CD4-positive, alpha-beta T cell (primary cell): ENCODE measurements at regions not wholly inside any gene's neighbourhood (a gene's known extent, or its start where the extent isn't known, plus 50 kb on each side); places are given as distances from the start of the nearest gene placed in this dataset.

Experiments
- ATAC-seq: fragments of 200-7000 bp; cut with Tn5 transposase; one replicate; pipeline ENCODE4 v1.10.0; 2022; ENCODE audit warnings: mild to moderate bottlenecking; ENCODE audit not compliant: poor library complexity
- CTCF ChIA-PET: fragments of 350-600 bp; sonication (Branson Sonifier 250); formaldehyde crosslinking; loops from one replicate; lab custom pipeline; 2021; ENCODE audit warnings: antibody characterized with exemption, inconsistent platforms; lab: Charles Lee
- POLR2A ChIA-PET: fragments of 350-600 bp; sonication (Branson Sonifier 250); formaldehyde crosslinking; loops from one replicate; lab custom pipeline; 2021; ENCODE audit warnings: antibody characterized with exemption, inconsistent platforms; lab: Charles Lee
- DNase-seq, 14 experiments: peaks; one replicate each; pipeline ENCODE4 v3.0.0-alpha.2; 2013 to 2020; ENCODE audit warnings: mixed read lengths in 2 of 14
- H3K27ac ChIP-seq, 2 donors: one replicate each; pipeline versions ENCODE4 v1.5.1 to v1.7.0; 2013; ENCODE audit warnings: low read length in 2 of 2, low read depth in 1 of 2, mild to moderate bottlenecking in 1 of 2
- H3K27me3 ChIP-seq, 2 experiments: 1 replicate in 1 of 2; 2 replicates in 1 of 2; pipeline versions ENCODE4 v1.6.1 to v1.7.0; 2013; ENCODE audit warnings: low read length in 2 of 2, control low read depth in 1 of 2, mild to moderate bottlenecking in 1 of 2, moderate library complexity in 1 of 2; ENCODE audit not compliant: insufficient read depth in 2 of 2, control insufficient read depth in 1 of 2
- H3K36me3 ChIP-seq: one replicate; pipeline ENCODE4 v1.6.1; 2013; ENCODE audit warnings: low read length, control low read depth; ENCODE audit not compliant: insufficient read depth
- H3K4me1 ChIP-seq: one replicate; pipeline ENCODE4 v1.6.1; 2013; ENCODE audit warnings: low read length, control low read depth; ENCODE audit not compliant: insufficient read depth
- H3K4me3 ChIP-seq: one replicate; pipeline ENCODE4 v1.5.1; 2013; ENCODE audit warnings: mild to moderate bottlenecking, low read length, moderate library complexity
- H3K9me3 ChIP-seq, 2 experiments: 1 replicate in 1 of 2; 2 replicates in 1 of 2; pipeline versions ENCODE4 v1.6.1 to v1.7.0; 2013; ENCODE audit warnings: low read length in 2 of 2, mild to moderate bottlenecking in 2 of 2, control low read depth in 1 of 2, moderate library complexity in 1 of 2; ENCODE audit not compliant: control insufficient read depth in 1 of 2, insufficient read depth in 1 of 2
- H3K27ac Mint-ChIP-seq: one replicate; pipeline ENCODE4 v1.8.0; 2020; ENCODE audit warnings: mixed read lengths
- H3K27me3 Mint-ChIP-seq: one replicate; pipeline ENCODE4 v1.8.0; 2021; ENCODE audit warnings: mixed read lengths
- H3K36me3 Mint-ChIP-seq: one replicate; pipeline ENCODE4 v1.8.0; 2021; ENCODE audit warnings: low read depth, mixed read lengths
- H3K4me1 Mint-ChIP-seq: one replicate; pipeline ENCODE4 v1.8.0; 2021; ENCODE audit warnings: low read depth, mixed read lengths
- H3K4me3 Mint-ChIP-seq: one replicate; pipeline ENCODE4 v1.8.0; 2020; ENCODE audit warnings: mild to moderate bottlenecking, mixed read lengths
- H3K9me3 Mint-ChIP-seq: one replicate; pipeline ENCODE4 v1.8.0; 2020; ENCODE audit warnings: mixed read lengths
- CTCF ChIP-seq: fragments of 200-600 bp; IDR thresholded peaks from one replicate; pipeline ENCODE4 v1.8.0; 2022; ENCODE audit warnings: antibody characterized with exemption, mild to moderate bottlenecking
- intact Hi-C, 2 experiments: fragments of 100-400 bp; cut with DNase I in 1 of 2; cut with micrococcal nuclease in 1 of 2; formaldehyde crosslinking; loops; one replicate each; pipeline versions ENCODE4 v1.15.1 to v1.9.0; 2023 to 2025; cut with DNase I, micrococcal nuclease

GRCh38 chr15:96390986-96391385, 60.5 kb downstream of the NR2F2 start:
- Mint-ChIP-seq H3K36me3 (no peaks in the 10 kb centered on the region), H3K9me3 (peaks cover 7% of the 10 kb centered on the region), H3K4me1 (no peaks in the 10 kb centered on the region), H3K4me3 (no peak overlapping the region), H3K27me3 (peaks cover 28% of the 10 kb centered on the region), H3K27ac (no peak overlapping the region)
- intact Hi-C loops, result no loop called here
- no peaks in the 10 kb centered on the region for H3K4me1 ChIP-seq
- TF ChIP-seq CTCF, result no peak
- CTCF ChIA-PET, result no interaction called here
- peaks cover 3% of the 10 kb centered on the region in 2 experiments for H3K27me3 ChIP-seq
- H3K27ac ChIP-seq, result no peak overlapping the region
- DNase-seq (no peak), ATAC-seq (no peak)
- POLR2A ChIA-PET, result no interaction called here
- no peak overlapping the region for H3K4me3 ChIP-seq
- no peaks in the 10 kb centered on the region for H3K36me3 ChIP-seq
- H3K9me3 ChIP-seq, result peaks cover 0 to 4% of the 10 kb centered on the region in 2 experiments

- CTCF ChIA-PET, result no interaction called here
- H3K27ac ChIP-seq, result no peak overlapping the region
- POLR2A ChIA-PET, result no interaction called here
- Mint-ChIP-seq H3K36me3 (no peaks in the 10 kb centered on the region), H3K27me3 (peaks cover 36% of the 10 kb centered on the region), H3K9me3 (peaks cover 7% of the 10 kb centered on the region), H3K27ac (no peak overlapping the region), H3K4me1 (no peaks in the 10 kb centered on the region), H3K4me3 (no peak overlapping the region)
- H3K36me3 ChIP-seq, result no peaks in the 10 kb centered on the region
- no peak overlapping the region for H3K4me3 ChIP-seq
- no peaks in the 10 kb centered on the region for H3K9me3 ChIP-seq
- peaks cover 3 to 6% of the 10 kb centered on the region in 2 experiments for H3K27me3 ChIP-seq
- no peak for DNase-seq
- no peaks in the 10 kb centered on the region for H3K4me1 ChIP-seq
- TF ChIP-seq CTCF, result no peak
- intact Hi-C loops, result no loop called here
- no peak for ATAC-seq
These were observed 62.1 kb downstream of the NR2F2 start for GRCh38 chr15:96392380-96393208.

GRCh38 chr15:96393209-96393513, 62.7 kb downstream of the NR2F2 start:
- intact Hi-C loops, result no loop called here
- no peak for TF ChIP-seq CTCF
- Mint-ChIP-seq H3K9me3 (peaks cover 7% of the 10 kb centered on the region), H3K36me3 (no peaks in the 10 kb centered on the region), H3K4me1 (no peaks in the 10 kb centered on the region), H3K27ac (no peak overlapping the region), H3K27me3 (peaks cover 42% of the 10 kb centered on the region), H3K4me3 (no peak overlapping the region)
- H3K27ac ChIP-seq, result no peak overlapping the region
- ATAC-seq (no peak), DNase-seq (no peak)
- no peaks in the 10 kb centered on the region for H3K4me1 ChIP-seq
- no peaks in the 10 kb centered on the region for H3K9me3 ChIP-seq
- H3K36me3 ChIP-seq, result no peaks in the 10 kb centered on the region
- ChIA-PET POLR2A (no interaction called here), CTCF (no interaction called here)
- H3K4me3 ChIP-seq, result no peak overlapping the region
- H3K27me3 ChIP-seq, result peaks cover 3 to 6% of the 10 kb centered on the region in 2 experiments
